GM18867 (cell line): ENCODE measurements at regions not wholly inside any gene's neighbourhood (a gene's known extent, or its start where the extent isn't known, plus 50 kb on each side); places are given as distances from the start of the nearest gene placed in this dataset.
"Not testable (repeated sequence)": the region's sequence is repeated elsewhere in the genome, so short reads cannot be mapped to it uniquely, and the experiment has no call there.

Source experiments
- ATAC-seq: cut with Tn5 transposase; IDR thresholded peaks from one replicate; pipeline ENCODE4 v1.9.1; 2021; ENCODE audit warnings: mild to moderate bottlenecking, moderate library complexity; ENCODE audit not compliant: unreplicated experiment

DNA sequence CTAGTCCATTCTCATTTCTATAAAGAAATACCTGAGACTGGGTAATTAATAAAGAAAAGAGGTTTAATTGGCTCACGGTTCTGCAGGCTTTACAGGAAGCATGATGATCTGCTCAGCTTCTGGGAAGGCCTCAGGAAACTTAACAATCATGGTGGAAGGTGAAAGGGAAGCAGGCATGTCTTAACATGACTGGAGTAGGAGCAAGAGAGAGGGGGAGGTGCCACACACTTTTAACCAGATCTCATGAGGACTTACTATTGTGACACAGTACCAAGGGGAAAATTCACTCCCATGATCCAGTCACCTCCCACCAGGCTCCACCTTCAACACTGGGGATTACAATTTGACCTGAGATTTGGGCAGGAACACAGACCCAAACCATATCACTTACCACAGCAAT lies 310.1 kb downstream of the SH3GL2 start:
- not testable (repeated sequence) for ATAC-seq

DNA sequence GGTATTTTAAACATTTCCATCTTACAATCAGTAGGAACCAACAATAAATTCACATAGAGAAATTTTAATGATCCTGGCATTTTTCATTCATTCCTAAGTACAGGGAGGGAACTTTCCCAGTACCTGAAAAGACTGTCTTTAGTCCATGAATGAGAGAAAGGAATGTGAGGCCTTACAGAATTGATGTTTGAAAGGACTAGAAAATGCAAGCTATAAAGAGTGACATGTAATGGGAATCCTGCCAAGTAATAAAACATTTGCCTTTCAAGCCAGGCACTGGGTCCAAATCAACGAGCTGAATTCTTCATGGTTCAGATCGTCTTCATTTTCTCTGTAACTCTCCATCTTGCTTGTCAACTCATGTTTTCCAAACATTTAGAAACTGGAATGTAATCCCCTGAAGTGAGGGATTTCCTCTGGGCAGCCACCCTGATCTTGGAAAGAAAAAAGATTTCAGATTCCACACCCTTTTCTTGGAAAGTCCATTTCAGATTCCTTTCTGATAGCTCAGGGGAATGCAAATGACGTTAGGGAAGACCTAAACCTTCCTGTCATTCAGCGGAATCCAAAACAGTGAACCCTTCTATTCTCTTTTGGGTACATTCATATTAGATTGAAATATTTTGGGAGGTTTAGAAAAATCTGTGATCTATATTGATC lies 315.8 kb downstream of the SH3GL2 start:
- no peak for ATAC-seq

DNA sequence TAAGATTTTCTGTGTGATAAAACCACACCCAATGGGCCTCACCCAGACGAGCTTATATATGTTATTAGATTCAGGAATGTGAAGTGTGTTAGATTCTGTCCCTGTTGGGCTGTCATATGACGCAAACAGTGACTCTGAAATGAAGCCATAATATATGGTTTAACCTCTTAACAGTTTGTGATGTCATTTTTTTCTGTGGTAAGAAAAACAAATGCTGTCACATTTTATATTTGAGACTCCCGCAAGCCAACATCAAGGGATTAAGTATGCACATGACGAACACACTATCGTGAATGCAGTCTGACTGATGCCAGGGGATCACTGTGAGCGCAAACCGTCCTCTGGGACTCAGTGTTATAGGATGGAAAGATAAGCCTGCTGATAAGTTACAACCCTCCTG lies 321.7 kb downstream of the SH3GL2 start:
- no peak for ATAC-seq

DNA sequence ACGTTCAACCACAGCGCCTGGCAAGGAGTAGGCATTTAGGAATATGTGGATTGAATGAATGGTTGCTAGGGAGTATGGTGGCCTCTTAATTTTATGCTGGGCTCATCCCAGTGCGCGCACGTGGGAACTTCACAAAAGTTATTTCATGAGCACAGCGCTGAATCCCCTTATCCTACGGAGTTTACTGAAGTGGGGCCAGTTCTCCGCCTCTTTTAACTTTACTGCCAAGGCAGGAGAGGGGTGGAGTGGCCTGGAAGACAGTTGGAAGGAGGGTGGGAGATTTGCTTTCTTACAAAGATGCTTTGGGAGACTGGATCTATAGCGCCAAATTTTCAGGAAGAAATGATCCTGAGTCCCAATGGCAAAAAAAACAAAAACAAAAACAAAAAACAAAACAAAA lies 326.5 kb downstream of the SH3GL2 start:
- no peak for ATAC-seq

DNA sequence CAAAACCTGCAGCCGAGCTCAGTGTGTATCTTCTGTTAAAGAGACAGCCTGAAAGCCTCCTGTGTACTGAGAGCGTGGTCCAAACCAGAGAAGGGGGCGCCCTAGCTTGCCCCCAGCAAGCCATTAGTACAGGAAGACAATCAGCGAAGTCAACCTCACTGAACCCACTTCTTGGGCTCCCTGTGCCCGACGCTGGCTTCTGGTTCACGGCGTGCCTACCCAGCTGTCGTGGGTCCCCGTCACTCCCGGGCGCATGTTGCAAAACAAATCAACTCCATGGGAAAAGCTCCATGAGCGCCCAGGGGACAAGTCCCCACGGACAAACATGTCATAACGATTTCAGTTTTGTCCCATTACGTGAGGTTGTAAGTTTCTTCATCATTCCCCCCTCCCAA lies 326.9 kb downstream of the SH3GL2 start:
- ATAC-seq = no peak

DNA sequence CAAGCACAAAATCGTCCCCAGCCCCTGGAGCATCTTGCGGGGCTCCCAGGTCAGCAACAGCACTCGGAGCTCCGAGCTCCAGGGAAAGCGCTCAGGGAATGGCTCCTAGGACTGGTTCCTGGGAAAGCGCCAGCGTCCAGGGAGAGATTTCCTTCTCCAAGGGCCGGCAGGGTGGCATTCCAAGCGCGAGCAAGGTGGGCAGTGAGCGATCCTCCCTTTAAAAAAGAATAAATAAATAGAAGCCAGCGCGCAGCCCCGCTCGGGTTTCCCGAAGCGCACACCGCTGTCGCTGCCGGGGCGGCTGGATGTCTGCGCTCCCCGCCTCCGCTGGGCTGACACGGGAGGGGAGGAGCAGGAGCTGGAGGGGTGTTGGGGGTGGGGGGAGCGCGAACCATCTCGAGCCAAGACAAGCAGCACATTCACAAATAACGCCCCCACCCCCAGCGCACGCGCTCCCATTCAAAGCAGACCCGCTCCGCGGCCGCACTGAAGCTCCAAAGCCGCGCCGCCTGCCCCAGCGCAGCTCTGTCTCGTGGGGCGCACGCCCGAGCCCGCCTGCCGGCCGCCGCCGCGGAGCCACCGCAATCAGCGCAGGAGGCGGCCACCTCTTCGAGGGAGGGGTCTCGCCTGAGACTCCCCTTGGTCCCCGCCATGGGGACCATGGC lies 327.4 kb downstream of the SH3GL2 start:
- no peak for ATAC-seq

DNA sequence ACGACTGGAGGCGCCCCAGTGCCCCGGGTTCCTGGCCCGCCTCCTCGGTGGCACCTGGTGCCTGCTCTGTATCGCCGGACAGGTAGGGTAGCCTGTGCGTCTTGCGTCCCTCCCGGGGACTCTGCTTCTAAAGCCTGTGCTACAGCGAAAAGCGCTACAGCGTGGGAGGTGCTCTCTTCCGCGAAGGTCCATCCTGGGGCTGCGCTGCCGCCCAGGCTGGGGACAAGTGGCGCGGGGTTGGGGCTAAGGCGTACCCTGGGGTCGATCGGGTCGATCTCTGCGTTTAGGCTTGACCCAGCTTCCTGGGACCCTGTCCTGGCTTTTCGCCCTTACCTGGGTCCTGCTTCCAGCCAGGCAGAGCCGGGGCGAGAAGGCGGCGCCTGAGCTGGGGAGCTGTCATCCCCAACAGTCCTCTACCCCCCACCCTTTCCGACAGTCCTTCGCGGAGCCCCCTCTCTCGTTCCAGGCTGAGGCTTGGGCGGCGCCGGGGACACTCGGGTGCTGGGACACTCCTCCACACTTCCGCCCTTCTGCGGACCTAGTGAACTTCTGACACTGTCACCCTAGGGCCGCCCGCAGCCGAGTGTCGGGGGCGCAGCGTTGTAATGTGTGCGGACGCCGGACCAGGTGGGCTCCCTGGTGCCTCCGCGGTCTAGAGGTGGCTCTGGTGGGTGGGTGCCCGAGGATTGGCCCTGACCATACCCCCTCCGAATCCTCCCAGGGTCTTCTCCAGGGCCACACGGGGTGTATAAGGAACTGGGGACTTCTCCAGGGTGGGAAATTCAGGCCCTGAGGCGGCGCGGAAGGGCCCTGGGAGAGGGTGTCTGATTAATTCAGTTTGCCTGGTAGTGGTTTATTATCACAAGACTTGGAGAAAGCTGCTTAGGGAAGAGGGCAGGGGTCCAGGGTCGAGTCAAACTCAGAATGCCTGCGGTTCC lies 328.2 kb downstream of the SH3GL2 start:
- ATAC-seq = no peak

DNA sequence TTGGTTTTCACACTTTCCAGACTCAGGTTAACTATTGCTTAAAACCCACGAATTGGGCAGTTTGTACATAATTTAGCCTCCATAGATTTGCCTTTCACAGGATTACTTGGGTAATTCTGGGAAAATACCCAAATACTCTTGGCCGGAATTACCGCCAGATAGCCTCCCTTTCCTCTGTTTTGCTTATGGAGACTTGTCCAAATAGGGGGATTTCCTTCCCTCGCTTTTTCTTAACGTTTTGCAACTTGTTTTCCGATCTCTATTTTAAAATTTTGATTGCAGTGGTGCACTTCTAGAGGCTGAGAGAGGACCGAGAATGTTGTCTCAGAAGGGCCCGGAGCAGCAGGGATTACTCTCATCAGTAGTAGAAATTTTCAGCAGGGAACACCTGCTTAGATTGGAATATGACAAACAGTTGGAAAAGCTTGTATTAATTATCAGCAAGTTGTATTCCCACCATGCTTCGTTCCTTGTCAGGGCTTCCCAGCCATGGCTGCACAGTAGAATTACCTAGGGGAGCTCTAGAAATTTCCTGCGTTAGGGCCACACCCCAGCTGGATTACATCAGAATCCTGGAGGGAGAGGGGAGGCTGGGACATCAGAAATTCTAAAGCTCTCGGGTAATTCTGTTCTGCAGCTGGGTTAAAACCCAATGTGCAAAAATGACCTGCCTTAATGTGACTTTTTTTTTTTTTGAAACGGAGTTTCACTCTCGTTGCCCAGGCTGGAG lies 329.1 kb downstream of the SH3GL2 start:
- no peak for ATAC-seq

DNA sequence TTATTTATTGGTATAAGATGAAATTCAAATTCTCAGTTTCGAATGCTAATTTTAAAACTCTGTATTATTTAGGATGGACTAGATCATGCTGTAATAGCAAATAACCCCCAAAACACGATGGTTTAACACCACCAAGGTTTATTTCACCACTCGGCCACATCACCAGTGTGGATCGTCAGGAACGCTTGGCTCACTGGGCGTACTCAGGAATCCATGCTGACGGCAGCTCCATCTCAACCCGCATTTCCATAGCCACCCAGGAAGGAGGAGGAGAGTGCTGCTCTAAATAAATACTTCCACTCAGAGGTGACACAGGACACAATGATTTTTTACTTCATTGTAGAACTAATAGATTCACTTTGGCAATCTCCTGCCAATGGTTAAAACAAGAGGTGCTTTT lies 347.4 kb downstream of the SH3GL2 start:
- no peak for ATAC-seq

DNA sequence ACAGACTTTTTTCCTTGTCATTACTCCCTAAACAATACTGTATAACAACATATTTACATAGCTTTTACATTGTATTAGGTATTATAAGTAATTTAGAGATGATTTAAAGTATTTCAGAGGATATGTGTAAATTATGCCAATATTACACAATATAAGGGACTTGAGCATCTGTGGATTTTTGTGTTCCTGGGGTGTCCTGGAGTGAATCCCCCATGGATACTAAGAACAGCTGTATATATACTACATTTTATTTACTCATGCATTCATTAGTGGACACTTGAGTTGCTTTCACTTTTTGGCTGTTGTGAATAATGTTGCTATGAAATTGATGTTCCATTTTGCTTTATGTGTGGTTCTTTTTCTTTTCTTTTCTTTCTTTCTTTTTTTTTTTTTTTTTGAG lies 348.8 kb downstream of the SH3GL2 start:
- ATAC-seq = no peak

DNA sequence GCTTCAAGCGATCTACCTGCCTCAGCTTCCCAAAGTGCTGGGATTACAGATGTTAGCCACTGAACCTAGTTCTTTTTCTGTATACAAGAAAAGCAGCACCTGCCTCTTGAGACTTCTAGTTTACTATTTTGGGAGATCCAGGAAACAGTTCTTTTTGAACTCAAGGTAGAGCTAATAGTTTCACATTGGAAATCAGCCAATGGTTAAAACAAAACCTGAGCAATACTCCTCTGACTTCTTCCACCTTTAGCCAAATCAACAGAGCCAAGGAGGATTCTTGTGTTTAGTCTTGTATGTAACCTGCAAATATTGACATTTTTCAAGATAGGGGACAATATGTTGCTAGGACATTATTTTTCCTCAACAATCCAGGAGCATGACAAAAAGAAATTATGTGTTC lies 349.4 kb downstream of the SH3GL2 start:
- ATAC-seq = peak; percentile 48

DNA sequence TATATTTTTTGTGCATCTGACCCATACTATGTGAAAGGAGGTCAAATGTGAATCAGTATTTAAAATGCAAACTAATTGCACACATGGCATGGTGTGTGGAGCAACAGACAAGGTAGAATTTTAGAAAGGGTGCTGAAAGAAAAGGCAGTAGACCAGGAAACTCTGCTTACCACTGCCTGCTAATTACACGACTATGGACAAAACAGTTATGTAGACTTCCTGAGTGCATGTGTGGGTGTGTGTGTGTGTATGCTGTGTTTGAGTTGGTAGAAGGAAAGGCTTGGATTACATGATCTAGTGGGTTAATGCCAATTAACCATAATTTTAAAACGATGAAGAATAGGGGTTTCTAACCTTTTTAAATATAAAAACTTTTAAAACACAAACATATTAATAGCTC lies 349.9 kb downstream of the SH3GL2 start:
- no peak for ATAC-seq

DNA sequence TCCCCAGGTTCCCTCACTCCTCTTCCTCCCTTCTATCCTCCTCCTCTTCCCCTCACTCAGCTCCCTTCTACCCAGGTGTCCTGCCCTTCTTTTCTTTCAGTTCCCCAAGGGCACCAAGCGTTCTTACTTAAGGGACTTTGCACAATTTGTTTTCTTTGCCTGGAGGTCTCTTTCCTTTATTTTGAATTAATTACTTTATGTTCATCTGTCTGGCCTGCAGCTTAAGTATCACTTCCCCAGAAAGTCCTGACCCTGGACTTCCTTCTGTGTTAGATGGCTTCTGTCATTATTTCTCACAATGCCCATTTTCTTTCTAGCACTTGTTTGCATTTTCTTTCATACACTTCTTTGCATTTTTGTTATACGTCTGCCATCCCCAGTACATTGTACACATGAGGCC lies 350.6 kb downstream of the SH3GL2 start:
- ATAC-seq = no peak

DNA sequence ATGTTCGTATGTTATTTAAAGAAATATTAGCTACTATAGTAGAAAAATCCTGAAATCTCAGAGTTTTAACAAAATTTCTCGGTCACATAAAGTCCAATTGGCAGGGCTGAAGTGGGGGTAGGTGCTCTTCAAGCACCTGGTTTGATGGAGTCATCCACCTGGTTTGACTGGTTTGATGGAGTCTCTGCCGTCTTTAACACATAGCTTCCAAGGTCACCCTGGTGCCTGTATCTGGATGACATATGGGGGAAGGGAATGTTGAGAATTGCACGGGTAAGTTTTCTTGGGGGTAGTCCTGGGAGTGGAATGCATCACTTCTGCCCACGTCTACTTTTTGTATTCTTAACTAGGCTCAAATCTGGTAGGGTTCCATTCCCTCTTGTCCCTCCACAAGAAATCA lies 351.2 kb downstream of the SH3GL2 start:
- ATAC-seq = no peak

DNA sequence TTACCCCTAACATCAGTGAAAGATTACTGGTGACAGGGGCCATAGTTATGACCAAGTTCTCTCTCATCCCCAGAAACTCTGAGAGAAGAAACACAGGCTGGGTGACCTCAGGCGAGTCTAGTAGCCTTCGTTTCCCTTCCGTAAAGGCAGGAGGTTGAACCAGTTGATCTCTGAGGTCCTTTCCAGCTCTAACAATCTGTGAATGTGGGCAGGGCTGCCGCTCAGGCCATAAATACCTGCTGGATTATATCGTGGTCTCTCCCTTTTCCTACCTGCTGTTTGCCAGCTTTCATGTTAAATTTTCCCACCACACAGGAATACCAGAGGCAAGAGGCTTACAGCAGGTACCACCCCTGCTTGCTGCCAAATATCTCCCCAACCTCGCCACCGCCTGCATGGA lies 357.5 kb downstream of the SH3GL2 start:
- no peak for ATAC-seq

DNA sequence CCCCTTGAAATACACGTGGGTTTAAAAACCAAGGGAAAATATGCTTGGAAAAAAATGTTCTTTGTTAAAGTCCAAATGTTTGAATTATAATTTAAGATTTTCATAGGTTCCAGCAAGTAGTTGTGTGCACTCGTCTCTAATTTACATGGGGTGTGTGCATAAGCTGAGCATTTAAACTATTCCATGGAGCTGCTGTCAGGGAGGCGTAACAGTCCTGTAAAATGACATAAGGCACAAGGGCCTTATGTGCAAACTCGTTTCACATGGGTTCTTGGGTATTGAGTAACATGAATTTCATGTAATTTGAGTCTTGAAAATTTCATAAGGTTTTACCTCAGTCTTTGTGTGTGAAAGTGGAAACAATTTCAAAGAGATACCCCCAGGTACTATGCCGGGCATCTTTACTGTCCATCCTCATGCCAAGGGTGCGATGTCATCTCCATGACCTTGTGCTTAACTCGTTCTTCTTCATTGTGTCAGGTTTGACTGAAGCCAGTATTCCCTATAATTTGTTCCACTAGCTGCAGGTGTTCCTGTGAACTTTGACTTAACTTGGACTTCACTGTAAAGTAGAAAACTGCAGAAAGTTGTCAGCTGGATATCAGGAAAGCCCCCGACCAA lies 359.3 kb downstream of the SH3GL2 start:
- ATAC-seq = no peak

DNA sequence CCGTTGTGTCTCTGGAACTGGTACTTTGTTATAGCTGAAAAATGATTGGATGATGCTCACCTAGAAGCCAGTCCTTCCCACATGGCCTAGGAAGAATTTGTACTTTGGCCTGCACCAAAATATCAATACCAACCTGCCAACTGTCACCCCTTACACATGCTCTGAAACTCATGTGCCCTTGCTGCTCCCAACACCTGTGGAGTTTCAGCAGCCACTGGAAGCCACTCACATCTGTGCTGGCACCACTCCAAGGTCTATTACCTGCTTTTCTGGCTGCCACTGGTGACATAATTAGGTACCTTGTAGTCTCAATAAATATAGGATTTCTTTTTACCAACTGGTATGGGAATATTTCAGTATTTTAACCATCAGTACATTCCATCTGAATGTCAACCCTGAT lies 363.6 kb downstream of the SH3GL2 start:
- no peak for ATAC-seq

DNA sequence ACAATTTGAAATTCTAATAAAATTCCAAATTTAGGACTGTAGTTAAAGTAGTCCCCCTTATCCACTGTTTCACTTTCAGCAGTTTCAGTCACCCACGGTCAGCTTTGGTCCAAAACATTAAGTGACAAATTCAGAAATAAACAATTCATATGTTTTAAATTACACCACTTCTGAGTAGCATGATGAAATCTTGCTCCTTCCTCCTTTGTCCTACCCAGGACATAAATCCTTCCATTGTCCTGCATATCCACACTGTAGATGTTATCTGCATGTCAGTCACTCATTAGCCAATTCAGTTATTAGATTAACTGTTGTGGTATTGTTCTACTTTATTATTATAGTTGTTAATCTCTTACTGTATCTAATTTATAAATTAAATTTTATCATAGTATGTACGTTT lies 376.5 kb downstream of the SH3GL2 start:
- ATAC-seq = no peak

DNA sequence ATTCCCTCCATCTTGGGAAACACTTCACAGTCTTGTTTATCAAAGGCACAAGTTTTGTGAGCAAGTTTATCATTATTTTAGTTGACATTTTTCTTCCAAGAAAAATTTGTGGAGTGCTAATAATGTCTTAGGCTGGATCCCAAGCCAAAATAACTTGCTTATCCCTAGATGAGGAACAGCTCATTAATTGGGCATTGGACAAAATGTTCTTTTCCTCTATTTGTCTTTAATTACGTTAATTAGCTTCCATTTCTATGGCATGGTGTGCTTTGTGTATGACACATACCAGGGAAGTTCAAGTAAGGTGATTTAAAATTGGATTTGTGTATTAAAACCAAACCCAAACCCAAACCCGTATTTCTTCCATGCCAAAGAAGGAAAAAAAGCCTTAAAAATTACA lies 379.5 kb downstream of the SH3GL2 start:
- no peak for ATAC-seq

DNA sequence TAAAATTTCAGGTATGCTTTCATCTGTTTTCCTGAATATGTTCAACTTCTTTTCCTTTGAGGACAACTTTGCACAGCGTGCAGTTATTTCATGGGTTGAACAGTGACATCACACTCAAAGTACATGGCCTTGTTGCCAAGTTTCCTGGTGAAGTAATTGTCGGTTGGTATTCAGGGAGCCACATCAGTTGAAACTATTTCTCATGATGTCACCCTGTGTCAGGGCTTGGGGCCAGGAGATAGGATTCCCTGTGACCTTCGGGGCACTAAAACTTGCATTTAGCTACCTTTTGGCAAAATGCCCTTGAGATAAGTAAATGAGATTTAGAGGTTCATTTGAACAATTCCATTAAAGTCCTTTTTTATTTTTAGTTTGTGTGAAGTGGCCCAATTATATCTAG lies 383.9 kb downstream of the SH3GL2 start:
- no peak for ATAC-seq

DNA sequence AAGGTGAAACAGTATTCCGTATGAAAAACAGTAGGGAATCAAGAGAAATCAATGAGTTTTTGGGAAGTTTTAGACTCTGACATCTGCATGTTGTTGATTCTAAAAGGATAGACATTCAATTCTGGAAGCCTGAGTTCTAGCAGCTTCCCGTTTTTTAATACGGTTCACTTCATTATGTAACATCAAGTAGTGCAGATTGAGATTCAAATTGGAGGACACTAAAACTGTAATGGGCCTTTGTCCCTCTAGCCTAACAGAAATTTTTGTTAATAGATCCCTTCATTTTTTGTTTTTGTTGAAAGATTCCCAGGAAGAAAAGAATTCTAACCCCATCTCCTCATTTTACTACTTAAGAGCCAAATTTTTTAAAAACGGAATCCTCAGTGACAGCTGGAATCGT lies 384.6 kb downstream of the SH3GL2 start:
- ATAC-seq = no peak
